ENCODE measurements at regions not wholly inside any gene's neighbourhood (a gene's known extent, or its start where the extent isn't known, plus 50 kb on each side); places are given as distances from the start of the nearest gene placed in this dataset.

DNA sequence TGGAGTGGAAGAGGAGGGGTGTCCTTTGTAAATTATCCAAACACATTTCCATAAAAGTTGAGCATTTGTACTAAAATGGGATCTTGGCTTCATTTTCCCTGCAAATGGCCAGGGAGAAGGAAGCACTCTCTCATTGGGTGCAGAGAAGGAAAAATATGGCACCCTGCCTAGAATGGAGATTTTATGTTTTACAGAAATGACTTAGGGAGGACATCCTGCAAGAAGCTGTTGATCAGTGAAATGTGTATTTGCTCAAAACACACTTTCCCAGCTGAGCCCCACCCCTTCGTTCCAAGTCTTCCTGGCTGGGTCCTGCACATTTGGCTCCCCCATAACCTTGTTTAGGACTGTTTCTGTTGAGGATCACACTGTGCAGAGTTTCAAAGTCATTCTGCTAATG lies 213.5 kb upstream of the TAPT1 start:
- Mint-ChIP-seq H3K4me3 (no peak overlapping the region), H3K27ac (no peak overlapping the region), H3K9me3 (peaks cover 16% of the 10 kb centered on the region), H3K4me1 (no peaks in the 10 kb centered on the region), H3K27me3 (ENCODE audit: insufficient read depth) (peaks cover 50% of the 10 kb centered on the region), H3K36me3 (ENCODE audit: low read depth) (peaks cover 2% of the 10 kb centered on the region)
- Histone ChIP-seq H3K4me3 (ENCODE audit: low read length) (no peak overlapping the region), H3K27ac (ENCODE audit: low read depth, low read length) (no peak overlapping the region), H3K36me3 (ENCODE audit: control insufficient read depth, insufficient read depth, low read length) (no peaks in the 10 kb centered on the region), H3K27me3 (ENCODE audit: control insufficient read depth, insufficient read depth, low read length, poor library complexity, severe bottlenecking) (no peaks in the 10 kb centered on the region), H3K4me1 (ENCODE audit: control insufficient read depth, insufficient read depth, low read length) (no peaks in the 10 kb centered on the region), H3K9me3 (ENCODE audit: control insufficient read depth, low read length) (peaks cover 14% of the 10 kb centered on the region), H3K9ac (ENCODE audit: extremely low read depth, low read length, poor library complexity, severe bottlenecking) (no peak overlapping the region)
- no peak for DNase-seq
- 94 to 100% methylated on average over 1 of the region's 1 CpG for WGBS, 2 experiments (ENCODE audit: insufficient coverage in 1 of 2, insufficient read length in 1 of 2)
- TF ChIP-seq, protein P1, sequence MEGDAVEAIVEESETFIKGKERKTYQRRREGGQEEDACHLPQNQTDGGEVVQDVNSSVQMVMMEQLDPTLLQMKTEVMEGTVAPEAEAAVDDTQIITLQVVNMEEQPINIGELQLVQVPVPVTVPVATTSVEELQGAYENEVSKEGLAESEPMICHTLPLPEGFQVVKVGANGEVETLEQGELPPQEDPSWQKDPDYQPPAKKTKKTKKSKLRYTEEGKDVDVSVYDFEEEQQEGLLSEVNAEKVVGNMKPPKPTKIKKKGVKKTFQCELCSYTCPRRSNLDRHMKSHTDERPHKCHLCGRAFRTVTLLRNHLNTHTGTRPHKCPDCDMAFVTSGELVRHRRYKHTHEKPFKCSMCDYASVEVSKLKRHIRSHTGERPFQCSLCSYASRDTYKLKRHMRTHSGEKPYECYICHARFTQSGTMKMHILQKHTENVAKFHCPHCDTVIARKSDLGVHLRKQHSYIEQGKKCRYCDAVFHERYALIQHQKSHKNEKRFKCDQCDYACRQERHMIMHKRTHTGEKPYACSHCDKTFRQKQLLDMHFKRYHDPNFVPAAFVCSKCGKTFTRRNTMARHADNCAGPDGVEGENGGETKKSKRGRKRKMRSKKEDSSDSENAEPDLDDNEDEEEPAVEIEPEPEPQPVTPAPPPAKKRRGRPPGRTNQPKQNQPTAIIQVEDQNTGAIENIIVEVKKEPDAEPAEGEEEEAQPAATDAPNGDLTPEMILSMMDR (conservative IDR thresholded peaks at IDR 0.05): no peak

DNA sequence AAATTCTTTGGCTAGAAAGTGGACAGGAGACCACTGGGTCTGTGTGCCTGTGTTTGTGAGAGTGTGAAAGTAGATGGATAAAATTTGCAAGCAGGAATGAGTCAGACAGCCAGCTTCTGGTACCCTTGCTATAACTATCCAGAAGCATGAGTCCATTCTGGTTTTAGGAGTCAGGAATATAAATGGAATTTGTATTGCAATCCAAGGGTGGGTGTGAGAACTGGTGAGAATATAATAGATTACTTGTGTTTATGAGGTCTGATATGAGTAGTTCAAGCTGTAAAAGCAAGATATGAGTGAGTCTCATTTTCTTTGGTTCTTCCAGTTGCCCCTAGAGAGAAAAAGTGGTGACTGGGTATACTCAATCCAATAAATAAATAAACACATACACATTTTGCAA lies 212.7 kb upstream of the TAPT1 start:
- H3K4me1 Mint-ChIP-seq: no peaks in the 10 kb centered on the region
- no peak overlapping the region for H3K9ac ChIP-seq (ENCODE audit: extremely low read depth, low read length, poor library complexity, severe bottlenecking)
- peaks cover 14% of the 10 kb centered on the region for H3K9me3 ChIP-seq (ENCODE audit: control insufficient read depth, low read length)
- DNase-seq: no peak
- TF ChIP-seq, protein P1 (conservative IDR thresholded peaks at IDR 0.05): no peak
- H3K36me3 Mint-ChIP-seq (ENCODE audit: low read depth): peaks cover 2% of the 10 kb centered on the region
- H3K9me3 Mint-ChIP-seq: peaks cover 16% of the 10 kb centered on the region
- H3K27ac Mint-ChIP-seq: no peak overlapping the region
- no peaks in the 10 kb centered on the region for H3K4me1 ChIP-seq (ENCODE audit: control insufficient read depth, insufficient read depth, low read length)
- no peaks in the 10 kb centered on the region for H3K27me3 ChIP-seq (ENCODE audit: control insufficient read depth, insufficient read depth, low read length, poor library complexity, severe bottlenecking)
- no peaks in the 10 kb centered on the region for H3K36me3 ChIP-seq (ENCODE audit: control insufficient read depth, insufficient read depth, low read length)
- H3K27me3 Mint-ChIP-seq (ENCODE audit: insufficient read depth): peaks cover 43% of the 10 kb centered on the region
- H3K4me3 Mint-ChIP-seq: no peak overlapping the region
- H3K4me3 ChIP-seq (ENCODE audit: low read length): no peak overlapping the region
- H3K27ac ChIP-seq (ENCODE audit: low read depth, low read length): no peak overlapping the region

DNA sequence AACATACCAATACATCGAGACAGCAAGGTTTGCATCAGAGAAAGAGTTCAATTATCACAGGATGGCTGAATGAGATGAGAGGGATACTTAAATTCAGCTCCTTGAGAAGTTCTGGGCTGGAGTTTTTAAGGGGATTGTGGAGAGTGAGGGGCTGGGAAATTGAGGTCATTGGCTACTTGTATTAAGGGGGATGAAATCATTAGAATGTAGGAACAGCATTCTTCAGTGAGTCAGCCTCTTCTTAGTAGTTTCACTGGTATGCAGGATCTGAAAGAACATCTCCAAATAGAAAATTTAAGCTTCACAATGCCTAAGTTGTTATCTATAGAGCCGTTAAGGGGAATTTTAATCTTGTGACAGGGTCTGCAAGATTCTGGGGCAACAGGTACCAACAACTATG lies 211.6 kb upstream of the TAPT1 start:
- Histone ChIP-seq H3K9me3 (ENCODE audit: control insufficient read depth, low read length) (peaks cover 14% of the 10 kb centered on the region), H3K27me3 (ENCODE audit: control insufficient read depth, insufficient read depth, low read length, poor library complexity, severe bottlenecking) (no peaks in the 10 kb centered on the region), H3K9ac (ENCODE audit: extremely low read depth, low read length, poor library complexity, severe bottlenecking) (no peak overlapping the region), H3K4me3 (ENCODE audit: low read length) (no peak overlapping the region), H3K4me1 (ENCODE audit: control insufficient read depth, insufficient read depth, low read length) (no peaks in the 10 kb centered on the region), H3K27ac (ENCODE audit: low read depth, low read length) (no peak overlapping the region), H3K36me3 (ENCODE audit: control insufficient read depth, insufficient read depth, low read length) (no peaks in the 10 kb centered on the region)
- Mint-ChIP-seq H3K36me3 (ENCODE audit: low read depth) (peaks cover 2% of the 10 kb centered on the region), H3K4me3 (no peak overlapping the region), H3K27me3 (ENCODE audit: insufficient read depth) (peaks cover 38% of the 10 kb centered on the region), H3K9me3 (peaks cover 16% of the 10 kb centered on the region), H3K4me1 (no peaks in the 10 kb centered on the region), H3K27ac (no peak overlapping the region)
- no peak for DNase-seq
- WGBS, 2 experiments (ENCODE audit: insufficient coverage in 1 of 2, insufficient read length in 1 of 2): 89 to 92% methylated on average over 2 of the region's 2 CpGs
- TF ChIP-seq, protein P1 (conservative IDR thresholded peaks at IDR 0.05): no peak

Measured in endodermal cell (in vitro differentiated cells).